ENCODE measurements at regions not wholly inside any gene's neighbourhood (a gene's known extent, or its start where the extent isn't known, plus 50 kb on each side); places are given as distances from the start of the nearest gene placed in this dataset.

DNA sequence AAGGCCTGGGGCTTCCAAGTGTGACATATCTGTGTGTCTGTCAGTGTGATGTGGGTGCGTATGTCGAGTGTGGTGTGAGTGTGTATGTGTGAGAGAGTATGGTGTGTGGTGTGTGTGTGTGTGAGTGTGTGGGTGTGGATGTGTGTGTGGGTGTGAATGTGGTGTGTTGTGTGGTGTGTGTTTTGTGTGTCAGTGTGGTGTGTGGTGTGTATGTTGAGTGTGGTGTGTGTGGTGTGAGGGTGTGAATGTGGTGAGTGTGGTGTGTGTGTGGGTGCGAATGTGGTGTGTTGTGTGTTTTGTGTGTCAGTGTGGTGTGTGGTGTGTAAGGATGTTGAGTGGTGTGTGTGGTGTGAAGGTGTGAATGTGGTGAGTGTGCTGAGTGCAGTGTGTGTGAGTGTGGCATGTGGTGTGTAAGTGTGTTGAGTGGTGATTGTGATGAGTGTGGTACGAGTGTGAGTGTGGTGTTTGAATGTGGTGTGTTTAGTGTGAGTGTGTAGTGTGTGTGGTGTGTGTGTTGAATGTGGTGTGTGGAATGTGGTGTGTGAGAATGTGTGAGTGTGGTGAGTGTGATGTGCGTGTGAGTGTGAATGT, 61.6 kb upstream of the SORCS2 start:
- ChIA-PET POLR2A (ENCODE audit: low non-redundant PET) (no interaction called here), CTCF (no interaction called here)
- intact Hi-C loops (cut with micrococcal nuclease; ENCODE audit: unreplicated experiment), result no loop called here
- no peak for DNase-seq (ENCODE audit: low spot score)
- H3K4me1 ChIP-seq (ENCODE audit: insufficient read depth, low read length, poor library complexity, severe bottlenecking), result no peaks in the 10 kb centered on the region
- no peak overlapping the region for H3K4me3 ChIP-seq (ENCODE audit: low read depth, low read length, poor library complexity, severe bottlenecking)
- no peak for TF ChIP-seq EZH2 (IDR thresholded peaks at IDR 0.05; ENCODE audit: borderline replicate concordance, low read depth, low read length, poor library complexity, severe bottlenecking)
- TF ChIP-seq, protein P1, sequence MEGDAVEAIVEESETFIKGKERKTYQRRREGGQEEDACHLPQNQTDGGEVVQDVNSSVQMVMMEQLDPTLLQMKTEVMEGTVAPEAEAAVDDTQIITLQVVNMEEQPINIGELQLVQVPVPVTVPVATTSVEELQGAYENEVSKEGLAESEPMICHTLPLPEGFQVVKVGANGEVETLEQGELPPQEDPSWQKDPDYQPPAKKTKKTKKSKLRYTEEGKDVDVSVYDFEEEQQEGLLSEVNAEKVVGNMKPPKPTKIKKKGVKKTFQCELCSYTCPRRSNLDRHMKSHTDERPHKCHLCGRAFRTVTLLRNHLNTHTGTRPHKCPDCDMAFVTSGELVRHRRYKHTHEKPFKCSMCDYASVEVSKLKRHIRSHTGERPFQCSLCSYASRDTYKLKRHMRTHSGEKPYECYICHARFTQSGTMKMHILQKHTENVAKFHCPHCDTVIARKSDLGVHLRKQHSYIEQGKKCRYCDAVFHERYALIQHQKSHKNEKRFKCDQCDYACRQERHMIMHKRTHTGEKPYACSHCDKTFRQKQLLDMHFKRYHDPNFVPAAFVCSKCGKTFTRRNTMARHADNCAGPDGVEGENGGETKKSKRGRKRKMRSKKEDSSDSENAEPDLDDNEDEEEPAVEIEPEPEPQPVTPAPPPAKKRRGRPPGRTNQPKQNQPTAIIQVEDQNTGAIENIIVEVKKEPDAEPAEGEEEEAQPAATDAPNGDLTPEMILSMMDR (conservative IDR thresholded peaks at IDR 0.05; ENCODE audit: low read depth, low read length), result no peak
- no TSS peak for BruUV-seq (replicated peaks)
- H3K36me3 ChIP-seq (ENCODE audit: insufficient read depth, low read length, poor library complexity, severe bottlenecking), result no peaks in the 10 kb centered on the region
- no peak overlapping the region for H3K27ac ChIP-seq (ENCODE audit: low read depth, low read length, poor library complexity, severe bottlenecking)
- H3K9me3 ChIP-seq (ENCODE audit: low read depth, low read length, poor library complexity, severe bottlenecking), result peaks cover 4% of the 10 kb centered on the region
- no peaks in the 10 kb centered on the region for H3K27me3 ChIP-seq (replicated peaks; ENCODE audit: insufficient read depth, low read depth, low read length, poor library complexity)

DNA sequence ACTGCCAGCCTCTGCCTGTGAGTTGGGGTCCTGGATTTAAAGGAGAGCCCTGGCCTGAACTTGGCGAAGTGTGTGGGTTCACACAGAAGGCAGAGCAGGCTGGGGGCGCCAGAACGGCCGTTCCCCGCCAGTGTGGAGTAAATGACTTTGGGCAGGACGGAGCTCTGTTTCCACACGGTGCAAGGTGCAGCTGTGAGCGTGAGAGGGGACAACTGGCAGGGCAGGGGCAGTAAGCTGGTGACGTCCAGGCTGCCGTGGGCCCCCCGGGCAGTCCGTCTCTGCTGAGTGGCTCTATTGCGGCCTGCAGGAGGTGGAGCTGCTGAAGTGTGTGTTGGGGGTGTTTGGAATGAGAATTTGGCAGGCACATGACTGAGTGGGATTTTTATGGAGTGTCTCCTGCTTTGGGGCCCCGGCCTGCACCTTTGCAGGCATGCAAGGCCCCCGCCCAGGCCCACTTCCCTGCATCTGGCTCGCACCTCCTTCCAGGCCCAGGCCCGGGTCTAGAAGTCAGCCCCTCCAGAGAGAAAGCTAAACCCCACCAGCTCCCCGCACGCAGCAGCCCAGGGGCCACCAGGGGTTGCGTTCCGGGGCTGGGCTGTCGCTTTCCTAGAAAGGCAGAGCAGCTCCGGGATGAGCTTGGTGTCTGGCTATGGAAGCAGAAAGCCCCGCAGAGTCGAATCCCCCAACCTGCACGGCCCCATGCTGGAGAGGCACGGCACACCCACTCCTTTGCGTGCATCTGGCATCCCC, 62.2 kb upstream of the GRPEL1 start:
- Histone ChIP-seq H3K4me1 (ENCODE audit: insufficient read depth, low read length, poor library complexity, severe bottlenecking) (no peaks in the 10 kb centered on the region), H3K27ac (ENCODE audit: low read depth, low read length, poor library complexity, severe bottlenecking) (no peak overlapping the region), H3K9me3 (ENCODE audit: low read depth, low read length, poor library complexity, severe bottlenecking) (peaks cover 4% of the 10 kb centered on the region), H3K36me3 (ENCODE audit: insufficient read depth, low read length, poor library complexity, severe bottlenecking) (no peaks in the 10 kb centered on the region), H3K27me3 (replicated peaks; ENCODE audit: insufficient read depth, low read depth, low read length, poor library complexity) (no peaks in the 10 kb centered on the region), H3K4me3 (ENCODE audit: low read depth, low read length, poor library complexity, severe bottlenecking) (no peak overlapping the region)
- DNase-seq (ENCODE audit: low spot score), result no peak
- intact Hi-C loops (cut with micrococcal nuclease; ENCODE audit: unreplicated experiment), result no loop called here
- TF ChIP-seq, protein P1 (conservative IDR thresholded peaks at IDR 0.05; ENCODE audit: low read depth, low read length), result no peak
- no peak for TF ChIP-seq EZH2 (IDR thresholded peaks at IDR 0.05; ENCODE audit: borderline replicate concordance, low read depth, low read length, poor library complexity, severe bottlenecking)
- ChIA-PET CTCF (no interaction called here), POLR2A (ENCODE audit: low non-redundant PET) (no interaction called here)
- no TSS peak for BruUV-seq (replicated peaks)

DNA sequence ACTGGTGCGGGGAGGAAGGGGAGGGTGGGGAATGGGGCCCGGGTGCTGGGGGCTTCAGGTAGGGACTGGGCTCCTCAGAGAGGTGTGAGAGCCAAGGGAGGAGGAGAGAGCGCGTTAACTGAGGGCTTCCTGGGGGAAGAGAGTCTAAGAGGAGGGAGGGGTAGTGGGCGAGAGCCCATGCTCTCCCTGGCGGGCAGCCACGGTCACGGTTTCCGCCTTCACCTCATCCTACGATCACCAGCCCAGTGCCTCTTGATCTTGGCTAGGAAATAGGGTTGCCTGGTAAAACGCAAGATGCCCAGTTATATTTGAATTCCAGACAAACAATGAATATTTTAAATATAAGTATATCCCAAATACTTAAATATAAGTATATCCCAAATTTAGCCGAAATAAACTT, 60.8 kb upstream of the GRPEL1 start:
- no TSS peak for BruUV-seq (replicated peaks)
- H3K4me1 ChIP-seq (ENCODE audit: insufficient read depth, low read length, poor library complexity, severe bottlenecking), result no peaks in the 10 kb centered on the region
- no peak for DNase-seq (ENCODE audit: low spot score)
- no peak overlapping the region for H3K27ac ChIP-seq (ENCODE audit: low read depth, low read length, poor library complexity, severe bottlenecking)
- no peak for TF ChIP-seq EZH2 (IDR thresholded peaks at IDR 0.05; ENCODE audit: borderline replicate concordance, low read depth, low read length, poor library complexity, severe bottlenecking)
- TF ChIP-seq, protein P1 (conservative IDR thresholded peaks at IDR 0.05; ENCODE audit: low read depth, low read length), result no peak
- CTCF ChIA-PET, result no interaction called here
- peaks cover 4% of the 10 kb centered on the region for H3K9me3 ChIP-seq (ENCODE audit: low read depth, low read length, poor library complexity, severe bottlenecking)
- no peak overlapping the region for H3K4me3 ChIP-seq (ENCODE audit: low read depth, low read length, poor library complexity, severe bottlenecking)
- POLR2A ChIA-PET (ENCODE audit: low non-redundant PET), result no interaction called here
- H3K36me3 ChIP-seq (ENCODE audit: insufficient read depth, low read length, poor library complexity, severe bottlenecking), result no peaks in the 10 kb centered on the region
- intact Hi-C loops (cut with micrococcal nuclease; ENCODE audit: unreplicated experiment), result no loop called here
- H3K27me3 ChIP-seq (replicated peaks; ENCODE audit: insufficient read depth, low read depth, low read length, poor library complexity), result no peaks in the 10 kb centered on the region

Measured in A673 (cell line).